Left colon (tissue), 2 donors: ENCODE measurements at regions not wholly inside any gene's neighbourhood (a gene's known extent, or its start where the extent isn't known, plus 50 kb on each side); places are given as distances from the start of the nearest gene placed in this dataset.

Source experiments
- ATAC-seq: fragments of 200-7000 bp; cut with Tn5 transposase; one replicate; pipeline ENCODE4 v1.9.1; 2020; ENCODE audit warnings: mild to moderate bottlenecking, moderate library complexity
- DNase-seq, 2 donors: peaks; one replicate each; pipeline ENCODE4 v3.0.0-alpha.2; 2020
- intact Hi-C, 2 donors: fragments of 100-400 bp; cut with DNase I in 1 of 2; cut with micrococcal nuclease in 1 of 2; formaldehyde crosslinking; loops; one replicate each; pipeline versions ENCODE4 v1.11.2 to v1.14.0; 2022; cut with DNase I, micrococcal nuclease
- donor health status: DM: no; HTN: no; CAD: no.
- donor health status: DM: yes; HTN: yes; CAD: no.

DNA sequence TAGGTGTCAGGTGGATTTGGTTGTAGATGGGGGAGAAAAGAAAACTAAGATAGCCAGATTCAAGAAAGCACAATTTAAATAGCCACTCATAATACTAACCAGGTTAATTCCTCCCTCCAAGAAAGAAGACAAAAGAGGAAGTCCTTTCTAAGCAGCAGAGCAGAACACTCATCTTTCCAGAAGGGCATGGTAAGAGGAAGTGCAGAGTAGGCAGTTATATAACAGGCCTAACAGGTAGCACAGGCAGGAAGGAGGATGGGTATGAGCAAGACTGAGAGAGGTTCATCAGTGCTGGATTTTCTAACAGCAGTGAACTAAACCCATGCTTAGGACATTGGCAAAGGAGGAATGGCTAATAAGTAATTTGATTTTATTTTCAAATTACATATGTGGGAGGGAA is 517.5 kb downstream of the PLPP3 start:
- no peak for ATAC-seq
- intact Hi-C loops: no loop called here
- no peak for DNase-seq

DNA sequence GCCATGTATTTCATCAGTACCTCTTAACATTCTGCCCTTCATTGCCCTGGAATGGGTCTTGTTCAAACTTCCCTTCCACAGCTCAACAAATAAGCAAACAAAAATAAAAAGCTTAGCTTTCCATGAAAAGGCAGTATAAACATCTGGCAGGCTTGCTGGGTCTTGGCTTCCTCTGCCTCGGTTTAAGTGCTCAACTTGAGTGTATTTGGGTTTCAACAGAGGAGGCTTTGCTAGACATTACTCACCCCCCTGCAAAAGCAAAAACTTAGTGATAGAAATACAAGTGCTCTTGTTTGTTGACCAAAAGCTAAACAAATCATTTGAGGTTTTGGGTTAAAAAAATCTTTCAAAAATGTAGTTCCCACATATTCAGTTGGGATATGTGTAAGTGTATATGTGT is 518.5 kb downstream of the PLPP3 start:
- DNase-seq (no peak), ATAC-seq (no peak)
- intact Hi-C loops: no loop called here

DNA sequence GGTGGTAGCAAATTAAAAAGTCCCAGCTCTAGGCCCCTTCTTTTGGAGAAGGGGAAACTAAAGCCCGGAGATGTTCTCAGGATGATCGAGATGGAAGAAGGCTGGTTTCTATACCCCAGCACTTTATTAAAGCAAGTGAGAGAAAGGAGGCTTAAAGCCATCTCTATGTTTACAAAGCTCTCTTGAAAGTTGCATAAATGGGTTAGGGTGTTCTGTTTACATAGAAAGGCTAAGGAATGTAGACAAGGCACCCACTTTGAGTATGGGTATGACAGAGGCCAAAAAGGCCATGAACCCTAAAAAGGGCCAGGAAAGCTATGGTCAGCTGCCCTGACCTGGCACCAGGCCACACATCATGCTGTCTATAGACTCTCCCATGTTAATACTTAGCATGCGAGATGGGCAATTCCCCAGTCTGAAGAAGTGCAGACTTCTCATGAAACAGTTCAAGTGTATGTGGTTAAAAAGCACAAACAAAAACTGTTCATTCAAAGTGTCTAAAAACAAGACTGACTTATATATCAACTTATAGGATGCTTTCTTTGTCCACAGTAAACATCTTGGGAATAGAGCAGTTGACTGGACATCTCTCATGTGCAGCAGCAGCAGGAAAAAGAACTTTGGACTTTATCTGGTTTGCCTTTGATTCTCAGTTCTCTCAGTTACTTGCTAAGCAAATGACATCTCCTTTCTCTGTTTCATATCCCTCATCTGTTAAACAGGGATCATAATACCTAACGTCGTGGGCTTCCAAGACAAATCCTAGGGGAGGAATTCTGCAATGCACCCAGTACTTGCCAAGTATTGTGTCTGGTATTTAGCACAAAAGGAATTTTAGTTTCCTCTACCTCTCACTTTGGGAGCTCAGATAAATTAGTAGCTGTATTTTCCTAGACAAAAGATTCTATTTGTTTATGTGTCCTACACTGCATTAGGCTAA is 521.6 kb downstream of the PLPP3 start:
- intact Hi-C loops: no loop called here

DNA sequence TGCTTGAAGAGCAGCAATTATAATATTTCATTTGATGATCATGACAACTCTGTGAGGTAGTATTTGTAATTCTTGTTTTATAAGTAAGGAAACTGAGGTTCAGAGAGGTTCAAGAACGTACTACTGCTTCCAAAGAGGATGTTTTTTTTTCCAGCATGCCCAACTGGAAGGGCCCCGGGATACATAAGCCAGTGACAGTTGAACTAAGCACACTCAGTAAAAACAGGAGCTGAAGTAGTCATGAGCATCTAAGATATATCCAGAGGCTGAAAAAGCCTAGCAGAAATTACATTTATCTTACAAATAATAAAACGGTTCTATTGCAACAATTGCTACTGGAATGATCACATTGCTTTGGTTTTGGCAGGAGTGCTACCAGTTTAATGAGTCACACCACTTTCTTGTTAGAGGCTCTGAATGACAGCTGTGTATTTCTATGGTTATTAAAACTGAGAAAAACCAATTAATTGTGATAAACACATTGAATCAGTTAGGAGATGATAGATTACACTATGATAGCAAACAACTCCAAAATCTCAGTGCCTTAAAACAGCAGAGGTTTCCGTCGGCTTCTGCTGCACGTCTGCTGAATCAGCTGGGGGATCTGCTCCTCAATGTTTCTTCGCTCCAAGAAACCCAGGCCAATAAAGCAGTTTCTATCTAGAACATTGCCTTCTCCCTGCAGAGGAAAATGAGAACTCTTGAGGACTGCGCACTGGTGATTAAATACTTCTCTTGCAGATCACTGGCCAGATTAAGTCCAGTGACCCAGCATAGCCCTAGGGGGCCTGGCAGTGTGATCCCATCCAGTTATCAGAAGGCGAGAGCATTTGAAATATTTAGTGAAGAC is 522.7 kb downstream of the PLPP3 start:
- intact Hi-C loops: no loop called here
- DNase-seq: no peak
- no peak for ATAC-seq

More for the DNA sequence above, 521.6 kb downstream of the PLPP3 start:
- no peak for DNase-seq
- no peak for ATAC-seq

DNA sequence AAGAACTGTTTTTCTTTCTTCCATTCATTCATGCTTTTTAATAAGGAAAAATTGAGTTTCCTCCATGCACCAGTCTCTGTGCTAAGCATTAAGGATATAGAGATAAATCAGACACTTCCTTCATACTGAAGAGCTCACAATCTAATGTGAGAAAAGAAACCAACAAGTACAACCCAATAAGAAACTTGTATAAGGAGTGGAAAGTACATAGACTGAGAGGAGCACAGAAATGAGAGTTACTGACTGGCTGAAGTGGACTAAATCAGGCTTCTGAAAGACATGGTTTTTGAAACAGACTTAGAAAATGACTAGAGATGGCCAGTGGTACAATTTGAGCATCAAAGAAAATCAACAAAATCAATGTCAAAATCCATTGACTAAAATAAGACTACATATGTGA is 524.4 kb downstream of the PLPP3 start:
- ATAC-seq: no peak
- intact Hi-C loops: no loop called here
- DNase-seq: no peak

DNA sequence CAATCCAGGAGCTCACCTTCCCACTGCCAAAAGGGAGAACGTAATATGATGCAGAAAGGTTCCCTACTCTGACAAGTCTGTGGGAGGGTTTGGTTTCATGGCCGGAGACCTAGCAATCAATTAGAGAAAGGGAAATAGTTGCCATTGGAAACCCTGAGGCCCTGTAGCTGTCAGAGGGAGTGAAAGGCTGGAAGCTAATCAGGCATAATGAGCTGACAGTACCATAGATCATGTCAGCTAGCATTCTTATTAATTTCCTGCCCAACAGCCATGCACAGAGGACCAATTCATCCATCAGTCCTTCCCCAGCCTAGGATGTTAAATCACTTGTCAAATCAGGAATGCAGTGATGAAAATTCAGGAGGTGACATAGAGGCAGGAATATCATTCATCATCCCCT is 527.3 kb downstream of the PLPP3 start:
- DNase-seq (no peak), ATAC-seq (no peak)
- intact Hi-C loops: no loop called here

DNA sequence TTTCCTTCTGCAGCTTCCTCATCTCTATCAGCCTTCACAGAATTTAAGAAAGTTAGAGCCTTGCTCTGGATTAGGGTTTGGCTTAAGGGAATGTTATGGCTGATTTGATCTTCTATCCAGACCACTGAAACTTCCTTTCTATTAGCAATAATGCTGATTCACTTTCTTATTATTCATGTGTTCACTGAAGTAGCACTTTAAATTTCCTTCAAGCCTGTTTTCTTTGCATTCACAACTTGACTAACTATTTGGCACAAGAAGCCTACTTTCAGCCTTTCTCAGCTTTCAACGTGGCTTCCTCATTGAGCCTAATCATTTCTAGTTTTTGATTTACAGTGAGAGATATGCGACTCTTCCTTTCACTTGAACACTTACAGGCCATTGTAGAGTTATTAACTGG is 528.5 kb downstream of the PLPP3 start:
- intact Hi-C loops: no loop called here
- ATAC-seq (no peak), DNase-seq (no peak)

DNA sequence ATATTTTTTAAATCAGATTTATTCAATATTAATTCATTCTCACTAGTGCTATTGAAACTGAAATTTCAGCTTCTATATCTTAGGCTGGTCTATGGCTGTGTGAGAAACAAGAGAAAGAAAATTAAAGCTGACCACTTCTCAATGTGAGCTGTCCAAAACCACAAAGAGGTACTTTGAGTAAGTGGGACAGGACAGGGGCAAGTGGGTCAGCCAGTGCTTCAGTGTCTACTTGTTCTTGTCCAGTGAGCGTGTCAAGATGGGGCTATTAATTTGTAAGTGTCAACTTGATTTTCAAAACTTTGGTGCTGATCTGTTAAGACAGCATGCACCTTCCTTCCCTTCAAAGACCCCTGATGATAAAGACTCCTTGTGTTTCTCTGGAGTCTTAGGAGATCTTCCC is 533.9 kb downstream of the PLPP3 start:
- ATAC-seq: no peak
- intact Hi-C loops: no loop called here
- DNase-seq: no peak

DNA sequence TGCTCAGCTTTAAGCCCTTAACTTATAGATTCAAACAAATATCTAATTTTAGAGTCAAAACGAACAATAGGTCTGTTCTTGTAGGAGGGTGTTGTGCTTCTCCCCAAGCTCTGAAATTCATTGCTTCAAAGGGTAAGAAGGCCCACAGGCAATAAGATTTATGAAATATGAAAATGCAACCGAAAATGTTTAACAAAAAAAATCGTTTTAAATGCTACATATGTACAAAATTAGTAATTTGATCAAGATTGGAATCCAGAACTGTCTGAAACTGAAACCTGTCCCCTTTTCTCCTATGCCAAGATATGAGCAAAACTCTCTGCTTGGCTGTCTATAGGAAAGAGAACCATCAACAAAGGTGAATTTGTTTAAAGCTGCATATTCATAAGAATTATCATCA is 534.3 kb downstream of the PLPP3 start:
- no peak for ATAC-seq
- no peak for DNase-seq
- intact Hi-C loops: no loop called here

DNA sequence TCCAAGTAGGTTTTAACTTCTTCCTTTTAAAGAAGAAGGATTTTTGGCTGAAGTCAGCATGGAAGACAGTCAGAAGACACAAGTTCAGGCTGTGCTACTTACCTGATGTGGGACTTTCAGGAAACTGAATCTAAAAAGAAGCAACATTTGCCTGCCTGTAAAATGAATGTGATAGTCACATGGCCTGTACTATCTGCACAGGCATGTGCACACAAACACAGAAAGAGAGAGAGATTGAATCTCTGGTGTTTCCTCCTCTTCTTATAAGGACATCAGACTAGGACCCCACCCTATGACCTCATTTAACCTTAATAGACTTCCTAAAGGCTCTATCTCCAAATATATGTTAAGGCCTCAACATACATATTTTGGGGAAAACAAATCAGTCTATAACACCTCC is 542.9 kb downstream of the PLPP3 start:
- ATAC-seq (peak; percentile 44), DNase-seq (no peak)
- intact Hi-C loops: no loop called here

DNA sequence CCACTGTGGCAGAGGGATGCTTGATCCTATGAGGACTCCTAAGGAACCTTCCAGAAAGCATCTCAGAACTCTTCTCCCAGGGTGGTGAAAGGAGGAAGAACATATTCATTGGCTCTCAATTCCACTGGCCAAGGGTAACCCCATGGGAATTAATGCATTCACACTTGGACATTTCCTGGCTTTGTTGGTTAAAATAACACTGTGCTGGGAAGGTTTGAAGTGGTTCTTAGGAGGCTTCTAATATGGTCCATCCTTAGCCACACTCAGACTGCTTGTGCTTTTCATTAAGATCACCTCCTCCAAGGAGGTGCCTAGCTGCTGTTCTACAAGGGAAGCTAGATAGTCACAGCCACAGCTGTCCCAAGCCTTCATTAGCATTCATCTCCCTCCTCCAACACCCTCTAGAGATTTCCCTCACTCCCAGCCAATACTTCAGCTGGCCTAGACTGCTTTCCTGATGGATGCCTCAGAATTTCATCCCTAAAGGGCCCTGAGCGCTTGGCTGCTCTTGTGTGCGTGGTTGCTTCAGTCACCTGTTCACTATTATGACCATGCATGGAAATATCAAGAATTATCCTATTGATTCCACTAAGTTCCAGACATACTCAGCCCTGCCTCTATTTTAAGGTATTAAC is 544.4 kb downstream of the PLPP3 start:
- no peak for ATAC-seq
- DNase-seq: no peak
- intact Hi-C loops: no loop called here

DNA sequence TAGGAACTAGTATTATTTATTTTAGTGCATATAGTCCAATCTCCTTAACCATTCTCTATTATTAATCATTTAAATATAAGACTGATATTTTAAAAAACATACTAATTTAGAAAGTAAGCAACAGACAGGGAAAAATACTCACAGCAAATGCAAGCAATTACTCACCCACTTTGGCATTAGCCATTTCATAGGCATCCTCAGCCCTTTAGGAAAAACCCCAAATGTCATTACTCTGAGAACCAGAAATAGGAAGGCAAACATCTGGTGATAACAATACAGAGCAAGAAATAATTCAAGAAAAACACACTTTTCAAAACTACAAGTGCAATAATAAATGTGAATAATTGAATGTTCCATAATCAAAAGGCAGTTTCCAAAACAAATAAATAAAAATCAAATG is 545.1 kb downstream of the PLPP3 start:
- intact Hi-C loops: no loop called here
- ATAC-seq: no peak

DNA sequence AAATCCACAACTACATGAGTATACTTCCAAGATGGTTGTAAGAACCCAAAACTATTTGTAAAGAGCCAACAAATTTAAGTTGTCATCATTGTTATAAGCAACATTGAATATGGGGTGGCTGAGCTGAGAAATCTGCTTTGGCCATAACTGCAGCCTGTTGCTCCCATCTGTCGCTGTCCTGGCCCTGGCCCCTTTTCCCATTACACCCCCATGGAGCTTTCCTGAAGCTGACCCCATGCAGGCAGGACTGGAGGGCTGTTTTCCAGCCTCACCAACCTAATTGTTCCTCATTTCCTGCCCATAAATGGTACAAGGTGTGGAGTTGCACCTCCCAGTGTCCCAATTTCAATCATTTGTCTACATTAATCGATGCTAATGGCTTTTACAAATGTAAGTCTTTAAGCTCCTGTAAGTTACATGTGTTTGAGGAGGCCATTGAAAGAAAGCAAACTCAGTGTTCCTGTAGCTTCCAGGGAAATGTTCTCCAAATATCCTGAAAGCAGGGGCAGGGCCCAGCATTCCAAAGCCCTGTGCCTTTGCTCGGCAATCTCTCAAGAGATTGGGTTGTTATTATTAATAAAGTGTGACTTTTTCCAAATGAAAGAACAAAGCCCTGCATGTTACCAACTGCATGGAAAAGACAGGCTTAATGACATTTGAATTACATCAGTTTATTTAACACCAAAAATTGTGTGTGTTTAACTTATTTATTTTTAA is 545.9 kb downstream of the PLPP3 start:
- no peak for DNase-seq
- intact Hi-C loops: no loop called here
- no peak for ATAC-seq

More for the DNA sequence above, 545.1 kb downstream of the PLPP3 start:
- no peak for DNase-seq

DNA sequence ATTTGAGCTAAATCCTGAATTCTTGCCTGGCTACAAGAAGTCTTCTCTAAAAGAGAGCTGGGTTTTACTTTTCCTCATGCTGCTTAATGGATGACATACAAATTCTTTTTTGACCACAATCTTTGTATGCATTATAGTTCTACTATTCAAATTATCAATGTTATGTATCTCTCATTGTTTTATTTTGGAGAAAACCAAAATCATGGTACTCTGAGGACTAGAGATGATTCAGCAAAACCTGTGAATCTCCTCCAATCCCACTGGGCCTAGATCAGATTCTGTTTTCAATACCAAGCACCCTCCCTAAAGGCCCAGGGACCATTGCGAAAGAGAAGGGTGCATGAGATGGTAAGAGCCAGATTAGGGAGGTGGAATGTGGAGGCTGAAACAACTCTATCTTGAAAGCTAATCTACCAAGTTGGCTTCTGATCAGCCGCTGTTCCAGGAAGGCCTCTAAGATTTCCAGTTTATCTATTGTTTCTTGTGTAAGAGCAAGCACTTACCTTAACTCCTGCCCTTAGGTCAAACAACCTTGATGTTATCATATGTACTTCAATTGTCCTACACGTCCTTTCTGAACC is 547.2 kb downstream of the PLPP3 start:
- DNase-seq (no peak), ATAC-seq (no peak)
- intact Hi-C loops: no loop called here

DNA sequence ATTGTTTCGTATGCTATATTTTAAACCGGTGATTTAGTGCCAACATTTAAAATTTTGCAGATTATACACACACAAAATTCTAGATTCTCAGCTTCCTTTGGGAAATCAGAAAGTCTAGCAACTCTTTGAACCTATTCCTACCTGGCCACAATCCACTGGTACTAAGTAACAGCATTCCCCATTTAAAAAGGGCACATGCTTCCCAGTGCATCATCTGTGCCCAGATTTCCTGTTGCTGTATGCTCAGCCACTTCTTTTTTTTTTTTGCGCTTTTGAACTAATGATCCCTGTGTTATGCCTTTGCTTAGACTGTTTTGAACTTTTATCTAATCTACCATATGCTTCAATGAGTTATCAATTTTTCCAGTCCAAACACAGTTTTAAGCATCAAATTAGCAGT is 548.4 kb downstream of the PLPP3 start:
- intact Hi-C loops: no loop called here
- ATAC-seq (no peak), DNase-seq (no peak)

DNA sequence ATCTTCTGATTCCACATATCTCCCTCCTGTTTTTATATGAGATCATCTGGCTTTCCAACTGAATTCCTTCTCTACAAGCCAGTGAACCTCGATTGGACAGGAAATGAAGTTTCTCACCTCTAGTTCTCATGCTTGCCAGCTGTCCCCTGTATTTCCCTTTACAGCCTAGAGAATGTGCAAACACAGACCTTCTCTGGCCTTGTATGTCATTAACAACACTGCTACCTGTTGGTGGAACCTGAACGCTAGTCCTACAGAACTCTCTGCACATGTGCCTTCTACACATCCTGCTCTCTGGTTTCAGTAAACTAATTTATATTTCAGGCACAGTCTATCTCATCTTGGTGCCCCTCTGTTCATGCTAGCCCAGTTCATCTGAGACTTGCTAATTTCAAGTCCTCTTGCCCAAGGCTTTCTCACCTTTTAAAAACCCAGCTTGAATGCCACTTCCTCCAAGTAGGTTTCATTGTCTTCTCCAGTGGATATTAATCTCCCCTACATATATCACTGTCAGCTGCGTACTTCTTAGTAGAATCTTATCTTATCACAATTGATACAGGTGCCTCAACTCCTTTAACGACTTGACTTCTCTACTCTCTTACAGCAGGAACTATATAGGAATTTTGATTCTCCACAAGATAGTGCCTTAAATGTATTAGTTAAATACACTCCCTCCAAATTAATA is 549.9 kb downstream of the PLPP3 start:
- DNase-seq (peak in 1 of 2 donors; percentile 25), ATAC-seq (peak; percentile 88)
- intact Hi-C loops: no loop called here

DNA sequence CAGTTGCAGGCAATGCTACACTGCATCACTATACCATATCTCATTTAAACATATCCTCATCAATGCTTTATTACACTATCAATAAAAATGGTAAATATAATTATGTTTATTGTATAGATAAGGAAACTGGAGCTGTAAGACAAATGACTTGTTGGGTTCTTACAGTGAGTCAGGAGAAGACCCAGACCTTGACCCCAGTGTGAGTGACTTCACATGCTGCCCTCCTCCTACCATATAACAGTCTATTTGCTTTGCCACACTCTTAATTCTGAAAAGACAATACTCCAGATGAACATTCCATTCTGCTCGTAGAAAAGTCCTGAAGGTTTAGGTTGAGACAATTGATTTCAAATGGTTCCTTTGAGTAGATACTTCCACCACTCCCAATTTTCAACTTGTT is 550.5 kb downstream of the PLPP3 start:
- ATAC-seq (peak; percentile 92), DNase-seq (no peak)
- intact Hi-C loops: no loop called here

DNA sequence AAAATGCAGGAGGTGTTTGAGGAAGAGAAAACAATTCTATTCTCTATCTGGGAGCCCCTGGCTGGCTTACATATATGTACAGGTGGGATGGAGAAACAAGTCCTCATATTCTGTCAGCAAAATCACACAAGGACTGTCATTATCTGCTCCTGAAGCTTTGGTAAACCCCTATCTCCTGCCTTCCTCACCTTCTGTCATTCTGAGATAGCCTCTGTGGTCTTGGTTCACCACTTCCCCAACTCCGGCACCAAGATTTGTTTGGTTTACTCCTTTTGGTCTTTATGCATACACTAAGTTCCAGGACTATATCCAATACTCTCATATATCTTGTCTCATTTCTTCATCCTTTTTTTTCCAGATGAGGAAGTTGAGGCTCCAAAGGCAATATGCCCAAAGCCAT is 551.1 kb downstream of the PLPP3 start:
- ATAC-seq (no peak), DNase-seq (no peak)
- intact Hi-C loops: no loop called here
